Ascending aorta (tissue), 2 donors: ENCODE measurements at regions not wholly inside any gene's neighbourhood (a gene's known extent, or its start where the extent isn't known, plus 50 kb on each side); places are given as distances from the start of the nearest gene placed in this dataset.
A peak's percentile ranks its signal among the peaks of the same experiment; 100 is the strongest.

Experiments used
- DNase-seq, 2 donors: peaks; one replicate each; pipeline ENCODE4 v3.0.0-alpha.2; 2019; ENCODE audit warnings: low spot score in 2 of 2
- H3K27ac ChIP-seq, 2 donors: fragments of 200-600 bp; sonication (generic); one replicate each; pipeline ENCODE4 v1.5.1; 2016 to 2017; ENCODE audit warnings: mild to moderate bottlenecking in 1 of 2
- H3K27me3 ChIP-seq: fragments of 200-600 bp; sonication (generic); one replicate; pipeline ENCODE4 v1.5.1; 2017
- H3K36me3 ChIP-seq, 2 donors: fragments of 200-600 bp; sonication (generic); one replicate each; pipeline ENCODE4 v1.5.1; 2016
- H3K4me1 ChIP-seq, 2 donors: fragments of 200-600 bp; sonication (generic); one replicate each; pipeline ENCODE4 v1.5.1; 2016 to 2017; ENCODE audit warnings: mild to moderate bottlenecking in 1 of 2
- H3K4me3 ChIP-seq, 2 donors: fragments of 200-600 bp; sonication (generic); one replicate each; pipeline ENCODE4 v1.5.1; 2016 to 2017; ENCODE audit warnings: mild to moderate bottlenecking in 1 of 2
- H3K9me3 ChIP-seq, 2 donors: fragments of 200-600 bp; sonication (generic); one replicate each; pipeline ENCODE4 v1.5.1; 2016
- intact Hi-C: fragments of 100-400 bp; cut with DNase I; formaldehyde crosslinking; loops from one replicate; pipeline ENCODE4 v1.15.1; 2023
- TF ChIP-seq, protein P1 (sequence below), 3 experiments: fragments of 200-600 bp in 2 of 3; fragments of 450-650 bp in 1 of 3; sonication (generic) in 2 of 3; IDR thresholded peaks; one replicate each; pipeline ENCODE4 v1.5.1; 2016 to 2019; ENCODE audit warnings: antibody characterized with exemption in 3 of 3, mild to moderate bottlenecking in 1 of 3, moderate library complexity in 1 of 3

DNA sequence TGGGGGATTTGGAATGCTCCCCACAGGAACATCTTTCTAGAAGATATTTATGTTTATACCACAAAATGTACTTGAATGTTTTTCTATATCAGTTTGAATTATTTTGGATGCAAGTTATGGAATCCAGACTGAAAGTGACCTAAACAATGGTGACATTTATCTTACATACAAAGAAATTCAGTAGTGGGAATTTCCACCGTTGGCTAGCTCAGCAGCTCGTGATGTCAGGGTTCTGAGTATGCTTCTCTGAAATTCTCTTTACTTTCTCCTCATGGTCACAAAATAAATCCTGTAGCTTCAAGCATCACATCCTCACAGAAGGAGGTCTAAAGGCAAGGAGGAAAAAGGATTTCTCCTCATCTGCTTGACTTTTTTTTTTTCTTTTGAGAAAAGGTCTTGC, 105.3 kb downstream of the AKAIN1 start:
- TF ChIP-seq, protein P1, sequence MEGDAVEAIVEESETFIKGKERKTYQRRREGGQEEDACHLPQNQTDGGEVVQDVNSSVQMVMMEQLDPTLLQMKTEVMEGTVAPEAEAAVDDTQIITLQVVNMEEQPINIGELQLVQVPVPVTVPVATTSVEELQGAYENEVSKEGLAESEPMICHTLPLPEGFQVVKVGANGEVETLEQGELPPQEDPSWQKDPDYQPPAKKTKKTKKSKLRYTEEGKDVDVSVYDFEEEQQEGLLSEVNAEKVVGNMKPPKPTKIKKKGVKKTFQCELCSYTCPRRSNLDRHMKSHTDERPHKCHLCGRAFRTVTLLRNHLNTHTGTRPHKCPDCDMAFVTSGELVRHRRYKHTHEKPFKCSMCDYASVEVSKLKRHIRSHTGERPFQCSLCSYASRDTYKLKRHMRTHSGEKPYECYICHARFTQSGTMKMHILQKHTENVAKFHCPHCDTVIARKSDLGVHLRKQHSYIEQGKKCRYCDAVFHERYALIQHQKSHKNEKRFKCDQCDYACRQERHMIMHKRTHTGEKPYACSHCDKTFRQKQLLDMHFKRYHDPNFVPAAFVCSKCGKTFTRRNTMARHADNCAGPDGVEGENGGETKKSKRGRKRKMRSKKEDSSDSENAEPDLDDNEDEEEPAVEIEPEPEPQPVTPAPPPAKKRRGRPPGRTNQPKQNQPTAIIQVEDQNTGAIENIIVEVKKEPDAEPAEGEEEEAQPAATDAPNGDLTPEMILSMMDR (IDR thresholded peaks at IDR 0.05) = no peak
- intact Hi-C loops = no loop called here

DNA sequence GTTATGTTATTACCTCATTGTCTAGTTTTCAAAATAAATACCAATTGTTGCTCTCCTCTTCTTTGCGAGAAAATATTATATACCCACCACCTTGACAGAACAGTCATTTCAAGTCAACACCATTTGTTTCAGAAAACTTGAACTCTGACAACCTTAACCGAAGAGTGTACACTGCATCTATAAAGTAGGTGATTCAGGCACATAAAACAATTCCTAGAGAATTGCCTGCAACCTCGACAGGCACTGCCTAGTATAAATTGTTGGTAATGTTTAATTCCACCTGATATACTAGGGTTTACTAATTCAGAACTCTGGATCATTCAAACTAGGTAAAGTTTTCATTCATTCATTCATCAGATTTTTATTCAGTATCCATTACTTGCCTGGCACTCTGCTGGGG, 121.8 kb downstream of the AKAIN1 start:
- no peak overlapping the region for H3K4me3 ChIP-seq
- TF ChIP-seq, protein P1 (IDR thresholded peaks at IDR 0.05) = no peak
- H3K36me3 ChIP-seq = no peaks in the 10 kb centered on the region
- intact Hi-C loops = no loop called here
- H3K9me3 ChIP-seq = no peaks in the 10 kb centered on the region
- no peaks in the 10 kb centered on the region for H3K4me1 ChIP-seq
- DNase-seq = no peak
- H3K27me3 ChIP-seq = no peaks in the 10 kb centered on the region
- no peak overlapping the region for H3K27ac ChIP-seq

More for the DNA sequence above, 105.3 kb downstream of the AKAIN1 start:
- no peak overlapping the region for H3K4me3 ChIP-seq
- DNase-seq = no peak
- no peak overlapping the region for H3K27ac ChIP-seq
- no peaks in the 10 kb centered on the region for H3K36me3 ChIP-seq
- no peaks in the 10 kb centered on the region for H3K9me3 ChIP-seq
- H3K27me3 ChIP-seq = no peaks in the 10 kb centered on the region
- no peaks in the 10 kb centered on the region for H3K4me1 ChIP-seq

DNA sequence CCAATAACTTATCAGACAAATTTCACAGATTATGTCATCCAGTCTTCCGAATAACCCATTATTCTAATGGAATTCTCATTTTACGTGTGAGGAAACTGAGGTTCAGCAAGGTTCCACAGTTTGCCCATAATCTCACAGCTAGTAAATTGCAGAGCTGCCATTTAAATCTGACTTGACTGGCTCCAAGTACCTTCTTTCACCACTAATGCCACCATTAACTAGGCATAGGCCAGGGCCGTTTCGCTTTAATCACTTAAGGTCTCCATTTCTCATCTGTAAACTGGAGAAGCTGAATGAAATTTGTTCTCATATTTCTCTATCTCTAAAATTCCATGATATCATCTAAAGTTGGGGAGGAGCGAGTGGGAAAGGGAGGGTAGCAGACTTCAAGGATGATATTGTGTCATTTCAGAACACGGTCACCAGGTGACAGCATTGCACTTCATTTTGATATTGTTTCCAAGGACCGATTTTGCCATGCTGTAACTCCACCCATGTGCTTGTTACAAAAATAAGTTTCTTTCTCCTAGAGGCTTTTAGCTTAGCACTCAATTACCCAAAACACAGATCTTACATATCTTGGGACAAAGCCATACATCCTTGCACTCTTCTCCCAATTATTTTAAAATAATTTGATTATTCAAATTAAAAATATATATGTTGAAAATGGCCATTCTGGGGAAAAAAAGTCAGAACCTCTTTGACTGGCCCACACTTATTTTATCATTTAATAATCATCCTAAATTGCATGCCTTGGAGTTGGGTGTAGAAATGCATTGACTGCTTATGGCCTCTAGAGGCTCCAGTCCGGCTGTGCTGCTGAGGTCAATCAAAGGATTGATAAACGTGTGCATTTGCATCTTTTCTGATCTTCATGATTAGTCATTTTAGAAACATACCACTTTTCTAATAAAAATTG, 123.8 kb downstream of the AKAIN1 start:
- H3K4me1 ChIP-seq = no peaks in the 10 kb centered on the region
- no peak overlapping the region for H3K4me3 ChIP-seq
- no peaks in the 10 kb centered on the region for H3K36me3 ChIP-seq
- H3K27ac ChIP-seq = no peak overlapping the region
- no peak for DNase-seq
- H3K27me3 ChIP-seq = no peaks in the 10 kb centered on the region
- H3K9me3 ChIP-seq = no peaks in the 10 kb centered on the region
- TF ChIP-seq, protein P1 (IDR thresholded peaks at IDR 0.05) = peak in 1 of 3 experiments; percentile 19
- intact Hi-C loops = no loop called here

DNA sequence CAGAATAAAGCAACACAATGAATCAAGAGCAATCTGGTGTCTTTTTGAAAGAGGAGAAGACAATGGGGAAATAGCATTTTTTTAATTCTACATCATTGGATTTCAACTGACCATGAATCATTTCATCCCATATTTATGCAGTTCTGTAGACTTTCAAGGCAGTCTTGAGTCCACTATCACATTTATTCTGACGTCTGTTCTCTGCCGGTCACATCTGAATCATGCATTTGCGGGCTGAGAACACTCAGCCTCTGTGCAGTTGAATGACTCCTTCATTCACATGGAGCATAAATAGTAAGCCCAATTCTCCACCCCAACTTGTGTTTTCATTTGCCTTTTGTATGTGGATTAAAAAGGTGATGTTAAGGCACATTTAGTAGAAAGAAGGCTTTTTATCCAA, 128.2 kb downstream of the AKAIN1 start:
- no peak for DNase-seq
- TF ChIP-seq, protein P1 (IDR thresholded peaks at IDR 0.05) = no peak
- Histone ChIP-seq H3K4me3 (no peak overlapping the region), H3K27me3 (no peaks in the 10 kb centered on the region), H3K27ac (no peak overlapping the region), H3K36me3 (no peaks in the 10 kb centered on the region), H3K9me3 (no peaks in the 10 kb centered on the region), H3K4me1 (no peaks in the 10 kb centered on the region)
- intact Hi-C loops = no loop called here

DNA sequence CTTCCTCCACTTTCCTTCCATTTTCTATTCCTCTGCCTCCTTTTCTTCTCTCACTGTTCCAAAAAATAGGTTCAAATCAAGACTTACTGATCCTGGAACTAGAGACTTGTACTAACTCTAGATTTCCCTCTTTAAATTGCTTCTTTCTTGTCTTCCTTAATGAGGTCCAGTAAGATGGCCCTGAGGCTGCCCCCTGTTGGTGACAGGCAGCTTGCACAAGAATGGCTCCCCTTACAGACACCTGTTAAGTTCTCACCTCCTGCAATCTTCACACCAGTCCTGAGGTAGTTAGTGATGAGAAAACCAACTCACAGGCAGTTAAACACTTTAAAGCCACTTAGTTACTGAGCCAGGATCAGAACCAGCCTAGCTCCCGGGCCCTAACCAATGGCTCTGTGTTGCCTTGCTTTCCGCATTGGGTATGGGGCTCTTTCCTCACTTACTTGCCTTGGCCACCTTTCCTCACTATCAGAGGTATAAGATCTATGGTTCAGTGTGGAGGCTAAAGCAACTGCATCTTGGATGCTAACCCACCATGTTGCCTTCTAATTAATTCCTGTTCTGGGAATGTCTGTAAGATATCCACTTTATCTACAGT, 130.6 kb downstream of the AKAIN1 start:
- no peak overlapping the region for H3K4me3 ChIP-seq

More for the DNA sequence above, 130.6 kb downstream of the AKAIN1 start:
- intact Hi-C loops = no loop called here
- Histone ChIP-seq H3K27ac (no peak overlapping the region), H3K9me3 (no peaks in the 10 kb centered on the region), H3K27me3 (no peaks in the 10 kb centered on the region), H3K4me1 (no peaks in the 10 kb centered on the region), H3K36me3 (no peaks in the 10 kb centered on the region)
- TF ChIP-seq, protein P1 (IDR thresholded peaks at IDR 0.05) = no peak
- DNase-seq = no peak
